ENCODE measurements at regions not wholly inside any gene's neighbourhood (a gene's known extent, or its start where the extent isn't known, plus 50 kb on each side); places are given as distances from the start of the nearest gene placed in this dataset.

DNA sequence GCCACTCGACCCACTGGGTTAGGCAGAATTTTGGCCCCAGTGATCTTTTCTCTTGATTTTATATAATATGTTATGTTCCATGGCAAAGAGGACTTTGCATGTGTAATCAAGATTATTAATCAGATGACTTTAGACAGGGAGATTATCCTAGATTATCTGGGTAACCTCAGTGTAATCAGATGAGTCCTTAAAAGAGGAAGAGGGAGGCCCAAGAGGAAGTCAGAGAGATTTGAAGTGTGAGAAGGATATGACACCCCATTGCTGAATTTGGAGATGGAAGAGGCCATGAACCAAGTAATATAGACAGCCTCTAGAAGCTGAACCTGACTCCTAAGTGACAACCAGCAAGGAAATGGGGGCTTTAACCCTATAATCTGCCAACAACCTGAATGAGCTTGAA is 117.1 kb upstream of the CSF3R start:
- no peak overlapping the region for H3K27ac Mint-ChIP-seq

DNA sequence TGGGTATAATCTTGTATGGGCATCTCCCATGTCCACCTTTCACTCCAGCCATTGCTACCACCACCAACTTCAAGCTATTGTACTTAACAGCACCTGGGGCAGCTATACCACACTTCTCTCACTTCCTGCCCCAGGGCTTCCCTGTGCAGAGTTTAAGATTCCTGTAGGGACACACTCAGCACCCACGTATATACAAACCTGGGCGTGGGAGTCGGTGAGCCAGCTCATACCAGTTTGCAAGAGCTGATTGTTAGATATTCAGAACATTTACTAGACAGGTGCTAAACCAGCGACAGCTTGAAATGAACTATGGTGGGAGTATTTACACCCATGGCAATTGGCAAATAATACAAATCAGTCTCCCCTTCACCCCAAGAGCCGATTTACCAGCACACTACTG is 114.8 kb upstream of the CSF3R start:
- H3K27ac Mint-ChIP-seq = no peak overlapping the region
- H3K4me3 Mint-ChIP-seq = no peak overlapping the region
- H3K36me3 Mint-ChIP-seq = no peaks in the 10 kb centered on the region
- no peaks in the 10 kb centered on the region for H3K4me1 Mint-ChIP-seq
- no peak for ATAC-seq
- H3K9me3 Mint-ChIP-seq = no peaks in the 10 kb centered on the region
- no peak for DNase-seq (ENCODE audit: low spot score in 2 of 2)

More for the DNA sequence above, 117.1 kb upstream of the CSF3R start:
- Mint-ChIP-seq H3K4me3 (no peak overlapping the region), H3K9me3 (no peaks in the 10 kb centered on the region), H3K4me1 (peaks cover 2% of the 10 kb centered on the region), H3K36me3 (no peaks in the 10 kb centered on the region)
- DNase-seq (ENCODE audit: low spot score in 2 of 2) (no peak), ATAC-seq (no peak)

DNA sequence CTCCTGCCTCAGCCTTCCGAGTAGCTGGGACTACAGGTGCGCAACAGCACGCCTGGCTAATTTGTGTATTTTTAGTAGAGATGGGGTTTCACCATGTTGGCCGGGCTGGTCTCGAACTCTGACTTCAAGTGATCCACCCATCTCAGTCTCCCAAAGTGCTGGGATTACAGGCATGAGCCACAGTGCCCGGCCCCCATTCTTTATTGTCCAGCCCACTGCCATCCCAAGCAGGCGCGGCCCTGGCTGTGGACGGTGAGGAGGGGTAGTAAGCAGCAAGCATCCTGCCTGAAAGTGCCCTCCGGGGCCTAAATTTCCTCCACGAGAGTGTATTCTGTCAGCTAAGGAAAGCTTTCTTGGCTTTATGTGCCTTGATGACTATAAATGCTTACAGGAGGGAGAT is 113.2 kb upstream of the CSF3R start:
- no peak overlapping the region for H3K4me3 Mint-ChIP-seq
- ATAC-seq (no peak), DNase-seq (ENCODE audit: low spot score in 2 of 2) (no peak)
- H3K9me3 Mint-ChIP-seq = no peaks in the 10 kb centered on the region
- peaks cover 4% of the 10 kb centered on the region for H3K4me1 Mint-ChIP-seq
- no peaks in the 10 kb centered on the region for H3K36me3 Mint-ChIP-seq
- H3K27ac Mint-ChIP-seq = no peak overlapping the region

DNA sequence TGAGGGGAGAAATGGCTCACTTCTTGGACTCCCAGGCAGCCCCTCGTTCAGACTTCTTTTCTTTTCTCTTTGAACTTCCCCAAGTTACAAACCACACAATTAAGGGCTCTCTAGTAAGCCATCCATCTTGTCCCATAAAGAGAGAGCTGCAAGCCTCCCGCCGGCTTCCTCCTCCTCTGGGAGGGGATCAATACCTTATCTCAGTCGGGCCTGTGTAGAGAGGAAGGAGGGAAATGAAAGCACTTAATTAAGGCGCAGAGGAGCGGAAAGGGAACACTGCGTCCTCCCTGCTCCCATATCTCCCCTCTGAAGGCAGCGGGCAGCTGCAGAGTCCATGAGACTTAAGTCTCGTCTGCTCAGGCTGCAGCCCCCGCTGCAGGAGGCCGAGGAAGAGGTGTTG is 112.6 kb upstream of the CSF3R start:
- DNase-seq (ENCODE audit: low spot score in 2 of 2) (no peak), ATAC-seq (no peak)
- Mint-ChIP-seq H3K9me3 (no peaks in the 10 kb centered on the region), H3K4me3 (no peak overlapping the region), H3K27ac (no peak overlapping the region), H3K36me3 (no peaks in the 10 kb centered on the region), H3K4me1 (peaks cover 6% of the 10 kb centered on the region)

GRCh38 chr1:36594023-36594422 is 111.3 kb upstream of the CSF3R start:
- DNase-seq (ENCODE audit: low spot score in 2 of 2) (no peak), ATAC-seq (no peak)
- no peak overlapping the region for H3K4me3 Mint-ChIP-seq
- H3K36me3 Mint-ChIP-seq = no peaks in the 10 kb centered on the region
- no peaks in the 10 kb centered on the region for H3K9me3 Mint-ChIP-seq
- H3K27ac Mint-ChIP-seq = no peak overlapping the region
- peaks cover 6% of the 10 kb centered on the region for H3K4me1 Mint-ChIP-seq

GRCh38 chr1:36591278-36591677 is 108.6 kb upstream of the CSF3R start:
- H3K9me3 Mint-ChIP-seq = no peaks in the 10 kb centered on the region
- no peak overlapping the region for H3K4me3 Mint-ChIP-seq
- no peak for DNase-seq (ENCODE audit: low spot score in 2 of 2)
- no peaks in the 10 kb centered on the region for H3K36me3 Mint-ChIP-seq
- H3K4me1 Mint-ChIP-seq = peaks cover 6% of the 10 kb centered on the region
- no peak overlapping the region for H3K27ac Mint-ChIP-seq
- no peak for ATAC-seq

- Mint-ChIP-seq H3K4me3 (no peak overlapping the region), H3K9me3 (no peaks in the 10 kb centered on the region), H3K4me1 (peaks cover 6% of the 10 kb centered on the region), H3K27ac (no peak overlapping the region), H3K36me3 (no peaks in the 10 kb centered on the region)
- ATAC-seq (peak; percentile 44), DNase-seq (ENCODE audit: low spot score in 2 of 2) (no peak)
Observed at GRCh38 chr1:36590771-36591170, 108.1 kb upstream of the CSF3R start.

DNA sequence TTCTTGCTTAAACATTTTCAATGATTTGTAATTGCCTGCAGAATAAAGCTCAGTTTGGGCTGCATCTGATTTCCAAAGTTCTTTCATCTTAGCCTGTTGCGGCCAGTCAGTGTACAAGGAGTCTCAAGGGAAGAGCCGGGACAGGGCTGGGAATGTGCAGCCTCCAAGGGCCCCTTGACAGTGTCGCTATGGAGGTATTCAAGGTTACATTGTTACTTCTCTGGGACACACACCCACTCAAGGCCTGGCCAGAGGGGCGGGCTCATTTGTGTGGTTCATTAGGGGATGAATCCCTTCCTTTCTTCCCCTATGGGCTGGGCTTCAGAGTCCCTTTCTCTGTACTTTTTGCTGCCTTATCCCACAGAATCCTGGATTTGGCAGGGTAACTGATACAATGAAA is 107.6 kb upstream of the CSF3R start:
- H3K36me3 Mint-ChIP-seq = no peaks in the 10 kb centered on the region
- ATAC-seq = no peak
- H3K9me3 Mint-ChIP-seq = no peaks in the 10 kb centered on the region
- no peak overlapping the region for H3K27ac Mint-ChIP-seq
- H3K4me3 Mint-ChIP-seq = no peak overlapping the region
- no peak for DNase-seq (ENCODE audit: low spot score in 2 of 2)
- H3K4me1 Mint-ChIP-seq = peaks cover 6% of the 10 kb centered on the region

- no peaks in the 10 kb centered on the region for H3K9me3 Mint-ChIP-seq
Observed at GRCh38 chr1:36588972-36589371, 106.3 kb upstream of the CSF3R start.

GRCh38 chr1:36585569-36586548 is 103.1 kb upstream of the CSF3R start:
- Mint-ChIP-seq H3K4me3 (no peak overlapping the region), H3K4me1 (peaks cover 2% of the 10 kb centered on the region), H3K36me3 (no peaks in the 10 kb centered on the region), H3K9me3 (no peaks in the 10 kb centered on the region), H3K27ac (no peak overlapping the region)
- no peak for DNase-seq (ENCODE audit: low spot score in 2 of 2)
- ATAC-seq = no peak

More at GRCh38 chr1:36588972-36589371, 106.3 kb upstream of the CSF3R start:
- ATAC-seq (no peak), DNase-seq (ENCODE audit: low spot score in 2 of 2) (no peak)
- no peak overlapping the region for H3K4me3 Mint-ChIP-seq
- H3K27ac Mint-ChIP-seq = no peak overlapping the region
- no peaks in the 10 kb centered on the region for H3K36me3 Mint-ChIP-seq
- peaks cover 6% of the 10 kb centered on the region for H3K4me1 Mint-ChIP-seq

- no peak overlapping the region for H3K4me3 Mint-ChIP-seq
- DNase-seq (ENCODE audit: low spot score in 2 of 2) (no peak), ATAC-seq (no peak)
- H3K36me3 Mint-ChIP-seq = no peaks in the 10 kb centered on the region
- no peaks in the 10 kb centered on the region for H3K9me3 Mint-ChIP-seq
- no peaks in the 10 kb centered on the region for H3K4me1 Mint-ChIP-seq
- no peak overlapping the region for H3K27ac Mint-ChIP-seq
Observed at GRCh38 chr1:36584874-36585453, 102.3 kb upstream of the CSF3R start.

DNA sequence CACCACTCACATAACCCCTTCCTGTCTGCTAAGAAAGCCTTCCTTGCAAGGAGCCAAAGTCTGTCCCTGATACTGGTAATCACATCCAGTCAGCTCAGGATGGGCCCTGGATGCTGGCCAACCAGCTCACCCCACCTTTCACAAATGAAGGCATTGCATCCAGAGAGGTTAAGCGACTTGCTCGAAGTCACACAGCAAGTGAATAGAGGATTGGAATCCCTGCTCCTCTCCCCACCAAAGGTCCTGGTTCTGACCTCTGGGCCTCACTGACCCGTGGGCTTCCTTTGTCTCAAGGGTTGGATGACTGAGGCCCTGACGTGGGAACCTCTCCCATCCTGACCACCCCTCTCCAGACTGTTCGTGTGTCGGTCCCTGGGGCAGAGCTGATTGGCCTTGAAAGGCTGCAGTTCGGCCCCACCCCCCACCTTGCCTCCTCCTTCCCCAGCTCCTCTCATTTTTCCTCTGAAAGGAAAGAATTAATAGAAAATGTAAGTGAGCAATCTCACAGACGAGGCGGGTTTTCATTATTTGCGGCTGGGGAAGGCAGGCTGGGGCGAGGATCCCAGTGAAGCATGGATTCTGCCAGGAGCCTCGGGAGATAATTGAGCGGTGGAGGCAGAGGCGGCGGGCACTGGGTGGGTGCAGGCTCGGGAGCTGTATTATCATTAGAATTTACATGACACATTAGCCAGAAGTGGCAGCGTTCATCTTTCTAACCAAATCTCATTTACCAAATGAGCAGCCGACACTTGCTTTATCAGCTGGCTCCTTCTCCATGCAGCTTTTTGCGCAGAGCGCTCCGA is 101.5 kb upstream of the CSF3R start:
- H3K9me3 Mint-ChIP-seq = no peaks in the 10 kb centered on the region
- no peak overlapping the region for H3K4me3 Mint-ChIP-seq
- H3K36me3 Mint-ChIP-seq = no peaks in the 10 kb centered on the region
- no peak overlapping the region for H3K27ac Mint-ChIP-seq
- no peak for DNase-seq (ENCODE audit: low spot score in 2 of 2)
- no peaks in the 10 kb centered on the region for H3K4me1 Mint-ChIP-seq
- no peak for ATAC-seq

- DNase-seq (ENCODE audit: low spot score in 2 of 2) (no peak), ATAC-seq (no peak)
- H3K36me3 Mint-ChIP-seq = no peaks in the 10 kb centered on the region
- no peak overlapping the region for H3K27ac Mint-ChIP-seq
- H3K4me1 Mint-ChIP-seq = no peaks in the 10 kb centered on the region
- no peaks in the 10 kb centered on the region for H3K9me3 Mint-ChIP-seq
- no peak overlapping the region for H3K4me3 Mint-ChIP-seq
Observed at GRCh38 chr1:36583080-36583479, 100.4 kb upstream of the CSF3R start.

- Mint-ChIP-seq H3K36me3 (no peaks in the 10 kb centered on the region), H3K4me1 (no peaks in the 10 kb centered on the region), H3K9me3 (no peaks in the 10 kb centered on the region), H3K4me3 (no peak overlapping the region), H3K27ac (peak overlapping the region; percentile 18)
- ATAC-seq (no peak), DNase-seq (ENCODE audit: low spot score in 2 of 2) (no peak)
Observed at GRCh38 chr1:36582066-36582755, 99.5 kb upstream of the CSF3R start.

DNA sequence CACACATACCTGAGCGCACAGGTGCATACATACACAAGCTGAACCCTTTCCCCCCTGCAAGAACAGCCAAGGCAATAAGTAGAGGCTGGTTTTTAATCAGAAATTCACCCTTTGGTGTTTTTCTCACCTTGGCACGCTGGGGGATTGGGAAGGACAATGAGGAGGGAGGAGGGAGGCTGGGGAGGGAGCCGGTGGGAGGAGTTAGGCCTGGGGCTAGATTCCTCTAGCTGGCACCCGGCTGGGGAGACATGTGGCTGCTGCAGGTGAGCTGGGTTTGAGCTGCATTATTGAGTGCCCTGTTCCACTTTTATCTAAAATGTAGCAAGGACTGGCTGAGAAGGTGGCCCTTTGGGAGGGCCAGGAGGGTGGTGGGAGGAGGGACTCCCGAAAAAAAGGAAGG is 97.8 kb upstream of the CSF3R start:
- no peaks in the 10 kb centered on the region for H3K36me3 Mint-ChIP-seq
- H3K4me1 Mint-ChIP-seq = peaks cover 5% of the 10 kb centered on the region
- no peak overlapping the region for H3K4me3 Mint-ChIP-seq
- H3K27ac Mint-ChIP-seq = no peak overlapping the region
- no peak for DNase-seq (ENCODE audit: low spot score in 2 of 2)
- no peak for ATAC-seq
- H3K9me3 Mint-ChIP-seq = no peaks in the 10 kb centered on the region
